HCT116 (cell line): ENCODE measurements at regions not wholly inside any gene's neighbourhood (a gene's known extent, or its start where the extent isn't known, plus 50 kb on each side); places are given as distances from the start of the nearest gene placed in this dataset.

Experiments
- ATAC-seq: fragments of 200-7000 bp; cut with Tn5 transposase; 2 replicates; pipeline ENCODE4 v1.9.1; 2020; ENCODE audit warnings: mild to moderate bottlenecking, moderate library complexity
- BruUV-seq: library from RNA; stranded (reverse); fragments of 400-500 nt; replicated peaks from 2 replicates; lab custom pipeline; 2021; lab: Mats Ljungman, UMichigan
- CTCF ChIA-PET: fragments of 300-600 bp; sonication (Branson Sonifier 250); formaldehyde crosslinking; loops from one replicate; lab custom pipeline; 2021; ENCODE audit warnings: antibody characterized with exemption; lab: Charles Lee
- POLR2A ChIA-PET: fragments of 300-600, 350-600 bp; sonication (Branson Sonifier 250); formaldehyde crosslinking; loops from one replicate; lab custom pipeline; 2021; ENCODE audit warnings: antibody characterized with exemption; lab: Charles Lee
- RAD21 ChIA-PET, 2 experiments: fragments of 300-600 bp; sonication (Branson Sonifier 250); formaldehyde crosslinking; loops; one replicate each; lab custom pipeline; 2023; ENCODE audit warnings: low total read pairs in 2 of 2; ENCODE audit not compliant: uncharacterized antibody in 2 of 2, unreplicated experiment in 2 of 2, low non-redundant PET in 1 of 2; lab: Charles Lee
- DNase-seq: peaks from one replicate; pipeline ENCODE4 v3.0.0-alpha.2; 2010; ENCODE audit warnings: low read depth, low spot score
- H2AFZ ChIP-seq: fragments of 200-600 bp; shearing (Covaris generic), sonication (generic); 2 replicates; pipeline ENCODE4 v1.6.1; 2017; ENCODE audit warnings: low read depth, mixed run types, mixed read lengths, antibody characterized with exemption, low read length; ENCODE audit not compliant: poor library complexity, severe bottlenecking
- H3K27ac ChIP-seq: 2 replicates; pipeline ENCODE4 v1.5.1; 2012; ENCODE audit warnings: low read depth, low read length
- H3K27me3 ChIP-seq: fragments of 200-600 bp; sonication (generic); 2 replicates; pipeline ENCODE4 v1.6.1; 2016; ENCODE audit warnings: mixed run types, low read length, mixed read lengths; ENCODE audit not compliant: insufficient read depth
- H3K36me3 ChIP-seq, 2 experiments: fragments of 200-500 bp in 1 of 2; fragments of 200-600 bp in 1 of 2; sonication (Bioruptor generic) in 1 of 2; sonication (generic) in 1 of 2; 2 replicates each; pipeline versions ENCODE4 v1.5.1 to v1.6.1; 2014 to 2016; ENCODE audit warnings: low read length in 2 of 2, inconsistent platforms in 1 of 2, mixed read lengths in 1 of 2, mixed run types in 1 of 2; ENCODE audit not compliant: insufficient read depth in 2 of 2, control insufficient read depth in 1 of 2
- H3K4me1 ChIP-seq, 2 experiments: fragments of 200-600 bp in 1 of 2; sonication (generic) in 1 of 2; 2 replicates each; pipeline versions ENCODE4 v1.5.1 to v1.6.1; 2012 to 2017; ENCODE audit warnings: low read length in 2 of 2, inconsistent platforms in 1 of 2, mild to moderate bottlenecking in 1 of 2, mixed read lengths in 1 of 2, mixed run types in 1 of 2, moderate library complexity in 1 of 2; ENCODE audit not compliant: insufficient read depth in 2 of 2, control insufficient read depth in 1 of 2
- H3K4me2 ChIP-seq: fragments of 200-600 bp; sonication (generic); 2 replicates; pipeline ENCODE4 v1.6.1; 2017; ENCODE audit warnings: mixed run types, low read length, mixed read lengths
- H3K4me3 ChIP-seq, 2 experiments: fragments of 200-600 bp in 1 of 2; sonication (generic) in 1 of 2; replicated peaks in 1 of 2; 2 replicates each; pipeline ENCODE4 v1.5.1; 2011 to 2016; ENCODE audit warnings: low read length in 2 of 2, control low read depth in 1 of 2, low read depth in 1 of 2, mild to moderate bottlenecking in 1 of 2, mixed read lengths in 1 of 2, mixed run types in 1 of 2
- H3K79me2 ChIP-seq: fragments of 200-600 bp; sonication (generic); 2 replicates; pipeline ENCODE4 v1.6.1; 2017; ENCODE audit warnings: mild to moderate bottlenecking, mixed run types, low read length, moderate library complexity, mixed read lengths; ENCODE audit not compliant: insufficient read depth
- H3K9ac ChIP-seq: fragments of 200-600 bp; sonication (generic); 2 replicates; pipeline ENCODE4 v1.6.1; 2016; ENCODE audit warnings: low read length, mixed read lengths
- H3K9me2 ChIP-seq: fragments of 200-600 bp; sonication (generic), shearing (Covaris generic); 2 replicates; pipeline ENCODE4 v1.6.1; 2017; ENCODE audit warnings: mixed run types, mild to moderate bottlenecking, moderate library complexity; ENCODE audit not compliant: insufficient read depth
- H3K9me3 ChIP-seq, 2 experiments: fragments of 200-500 bp in 1 of 2; fragments of 200-600 bp in 1 of 2; sonication (Bioruptor generic) in 1 of 2; sonication (generic) in 1 of 2; 2 replicates each; pipeline ENCODE4 v1.6.1; 2014 to 2017; ENCODE audit warnings: low read length in 2 of 2, mixed read lengths in 2 of 2, inconsistent platforms in 1 of 2, low read depth in 1 of 2, mild to moderate bottlenecking in 1 of 2, mixed run types in 1 of 2, moderate library complexity in 1 of 2; ENCODE audit not compliant: control insufficient read depth in 1 of 2, insufficient read depth in 1 of 2
- H4K20me1 ChIP-seq: fragments of 200-600 bp; sonication (generic), shearing (Covaris generic); 2 replicates; pipeline ENCODE4 v1.6.1; 2017; ENCODE audit warnings: mixed run types, mild to moderate bottlenecking, moderate library complexity; ENCODE audit not compliant: insufficient read depth
- EZH2 ChIP-seq: fragments of 200-600 bp; sonication (generic); IDR thresholded peaks from 2 replicates; pipeline ENCODE4 v1.6.1; 2017; ENCODE audit warnings: antibody characterized with exemption, mixed run types
- POLR2AphosphoS5 ChIP-seq: IDR thresholded peaks from 2 replicates; pipeline ENCODE4 v1.6.1; 2011; ENCODE audit warnings: mild to moderate bottlenecking, low read depth, low read length, moderate library complexity
- REST ChIP-seq: IDR thresholded peaks from 2 replicates; pipeline ENCODE4 v1.6.1; 2012; ENCODE audit warnings: low read depth
- SIN3A ChIP-seq: IDR thresholded peaks from 2 replicates; pipeline ENCODE4 v1.6.1; 2012; ENCODE audit warnings: low read depth
- TCF7L2 ChIP-seq: IDR thresholded peaks from 2 replicates; pipeline ENCODE4 v1.7.0; 2011; ENCODE audit warnings: borderline replicate concordance, inconsistent platforms; ENCODE audit not compliant: insufficient read depth, insufficient read length; ENCODE audit errors: extremely low read depth
- ZBTB33 ChIP-seq: IDR thresholded peaks from 2 replicates; pipeline ENCODE4 v1.6.1; 2011; ENCODE audit warnings: mild to moderate bottlenecking, low read length, moderate library complexity; ENCODE audit not compliant: insufficient replicate concordance; ENCODE audit errors: extremely low read depth
- ZFX ChIP-seq: fragments of 450-650 bp; IDR thresholded peaks from 2 replicates; pipeline ENCODE4 v1.6.1; 2017
- ZNF274 ChIP-seq: fragments of 200-500 bp; sonication (Bioruptor generic); IDR thresholded peaks from 2 replicates; pipeline ENCODE4 v1.6.1; 2014; ENCODE audit warnings: mild to moderate bottlenecking, low read depth, low read length, inconsistent platforms
- intact Hi-C: fragments of 100-400 bp; cut with micrococcal nuclease; formaldehyde crosslinking; loops from 2 replicates; pipeline ENCODE4 v1.10.0; 2022

DNA sequence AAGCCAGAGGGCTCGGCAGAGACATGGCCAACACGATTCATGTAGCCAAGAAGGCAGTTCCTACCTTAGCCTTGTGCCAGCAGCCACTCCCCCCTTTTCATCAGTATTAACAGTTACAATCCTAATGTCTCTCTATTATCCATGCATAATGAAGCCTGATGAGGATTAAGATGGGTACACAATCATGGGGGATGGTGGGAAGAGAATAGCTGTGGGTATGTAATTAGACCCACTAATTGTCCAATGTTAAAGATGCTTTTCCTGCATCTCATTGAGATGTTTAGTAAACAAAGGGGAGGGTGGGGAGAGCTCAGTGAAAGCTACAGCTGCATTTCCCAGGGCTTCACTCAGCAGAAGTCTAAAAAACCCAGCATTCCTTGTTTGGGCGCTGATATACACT is 70.4 kb upstream of the CMKLR1 start:
- H3K9me3 ChIP-seq = no peaks in the 10 kb centered on the region
- H3K9ac ChIP-seq = no peak overlapping the region
- RAD21 ChIA-PET = no interaction called here
- POLR2A ChIA-PET = no interaction called here
- ATAC-seq (no peak), DNase-seq (no peak)
- no peak overlapping the region for H3K27ac ChIP-seq
- H3K4me3 ChIP-seq = no peak overlapping the region
- H3K79me2 ChIP-seq = no peaks in the 10 kb centered on the region
- H3K27me3 ChIP-seq = peaks cover 64% of the 10 kb centered on the region
- TF ChIP-seq SIN3A (no peak), TCF7L2 (no peak), EZH2 (no peak), ZFX (no peak)
- H4K20me1 ChIP-seq = no peaks in the 10 kb centered on the region
- no TSS peak for BruUV-seq
- no peaks in the 10 kb centered on the region for H3K4me1 ChIP-seq
- H3K36me3 ChIP-seq = no peaks in the 10 kb centered on the region
- H3K4me2 ChIP-seq = no peak overlapping the region
- CTCF ChIA-PET = no interaction called here
- intact Hi-C loops = no loop called here
- no peak overlapping the region for H2AFZ ChIP-seq
- no peaks in the 10 kb centered on the region for H3K9me2 ChIP-seq

DNA sequence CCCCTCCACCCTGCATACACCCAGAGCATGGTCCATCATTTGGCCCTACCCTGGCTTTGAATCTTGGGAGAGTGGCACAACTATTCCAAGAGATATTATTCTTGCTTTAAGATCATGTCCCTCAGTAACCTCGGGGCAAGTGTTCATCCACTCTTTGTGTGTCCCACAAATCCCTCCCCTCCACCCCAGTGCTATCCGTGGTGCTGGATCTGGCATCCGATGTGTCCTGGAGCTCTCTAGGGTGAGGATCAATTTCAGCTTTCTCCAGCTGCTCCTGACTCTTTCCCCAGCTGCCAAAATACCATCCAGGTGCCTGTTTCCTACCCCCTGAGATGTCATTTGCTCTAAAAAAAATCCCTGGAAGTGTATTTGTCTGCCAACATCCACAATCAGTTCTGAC is 64.8 kb upstream of the CMKLR1 start:
- Histone ChIP-seq H3K4me3 (no peak overlapping the region), H3K4me2 (no peak overlapping the region), H3K9ac (no peak overlapping the region), H3K9me3 (no peaks in the 10 kb centered on the region), H3K4me1 (no peaks in the 10 kb centered on the region), H3K9me2 (no peaks in the 10 kb centered on the region), H3K79me2 (no peaks in the 10 kb centered on the region), H2AFZ (no peak overlapping the region), H3K27ac (no peak overlapping the region), H3K36me3 (no peaks in the 10 kb centered on the region), H4K20me1 (no peaks in the 10 kb centered on the region), H3K27me3 (peaks cover 60% of the 10 kb centered on the region)
- BruUV-seq = no TSS peak
- ChIA-PET CTCF (no interaction called here), POLR2A (no interaction called here), RAD21 (no interaction called here)
- peak; percentile 63 for TF ChIP-seq REST
- no peak for TF ChIP-seq POLR2AphosphoS5
- TF ChIP-seq ZBTB33 = no peak
- no peak for TF ChIP-seq ZNF274
- ATAC-seq (no peak), DNase-seq (no peak)
- intact Hi-C loops = no loop called here
